Activated B cell treated with CpG ODN at 0.5 μM for 24 hours (primary cell): ENCODE measurements at regions not wholly inside any gene's neighbourhood (a gene's known extent, or its start where the extent isn't known, plus 50 kb on each side); places are given as distances from the start of the nearest gene placed in this dataset.

Experiments
- ATAC-seq: fragments of 200-7000 bp; cut with Tn5 transposase; one replicate; pipeline ENCODE4 v1.10.0; 2021; ENCODE audit warnings: low read depth, mild to moderate bottlenecking, moderate library complexity
- CTCF ChIA-PET: fragments of 350-600 bp; sonication (Branson Sonifier 250); formaldehyde crosslinking; loops from one replicate; lab custom pipeline; 2021; ENCODE audit warnings: antibody characterized with exemption; lab: Charles Lee
- POLR2A ChIA-PET: fragments of 350-600 bp; sonication (Branson Sonifier 250); formaldehyde crosslinking; loops from one replicate; lab custom pipeline; 2021; ENCODE audit warnings: antibody characterized with exemption; lab: Charles Lee
- DNase-seq: peaks from one replicate; pipeline ENCODE4 v3.0.0; 2022
- H3K27ac Mint-ChIP-seq: one replicate; pipeline ENCODE4 v1.8.0; 2020; ENCODE audit warnings: mixed read lengths
- H3K27me3 Mint-ChIP-seq: one replicate; pipeline ENCODE4 v1.8.0; 2021; ENCODE audit warnings: mixed read lengths
- H3K36me3 Mint-ChIP-seq: one replicate; pipeline ENCODE4 v1.8.0; 2021; ENCODE audit warnings: low read depth, mixed read lengths
- H3K4me1 Mint-ChIP-seq: one replicate; pipeline ENCODE4 v1.8.0; 2021; ENCODE audit warnings: mixed read lengths
- H3K4me3 Mint-ChIP-seq: one replicate; pipeline ENCODE4 v1.8.0; 2020; ENCODE audit warnings: mild to moderate bottlenecking, mixed read lengths
- H3K9me3 Mint-ChIP-seq: one replicate; pipeline ENCODE4 v1.8.0; 2020; ENCODE audit warnings: mixed read lengths
- CTCF ChIP-seq: fragments of 200-600 bp; IDR thresholded peaks from one replicate; pipeline ENCODE4 v1.8.0; 2022; ENCODE audit warnings: antibody characterized with exemption, mild to moderate bottlenecking
- intact Hi-C: fragments of 100-400 bp; cut with micrococcal nuclease; formaldehyde crosslinking; loops from one replicate; pipeline ENCODE4 v1.15.1; 2024

DNA sequence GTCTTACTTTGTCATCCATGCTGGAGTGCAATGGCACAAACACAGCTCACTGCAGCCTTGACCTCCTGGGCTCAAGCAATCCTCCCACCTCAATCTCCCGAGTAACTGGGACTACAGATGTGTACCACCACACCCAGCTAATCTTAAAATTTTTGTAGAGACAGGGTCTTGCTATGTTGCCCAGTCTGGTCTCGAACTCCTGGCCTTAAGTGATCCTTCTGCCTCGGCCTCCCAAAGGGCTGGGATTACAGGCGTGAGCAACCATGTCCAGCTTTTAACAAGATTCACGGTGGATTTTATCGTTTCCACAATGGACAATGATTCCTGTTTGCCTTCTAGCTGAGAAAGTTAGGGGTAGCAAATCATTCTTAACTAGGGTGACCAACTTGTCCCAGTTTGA, 165.9 kb downstream of the ZNF608 start:
- Mint-ChIP-seq H3K4me1 (peaks cover 44% of the 10 kb centered on the region), H3K4me3 (no peak overlapping the region), H3K36me3 (no peaks in the 10 kb centered on the region), H3K27me3 (no peaks in the 10 kb centered on the region), H3K9me3 (no peaks in the 10 kb centered on the region), H3K27ac (no peak overlapping the region)
- ChIA-PET POLR2A (interaction anchor here (0.6 to 1.1 kb wide), 3 partner anchors 19 to 502 kb away, joined by 3 to 4 read pairs (median 3); no protein-coding TSS in a partner anchor), CTCF (interaction anchor here (0.8 kb wide), 1 partner anchor 56 kb away, joined by 3 read pairs; no protein-coding TSS in a partner anchor)
- no peak for TF ChIP-seq CTCF
- DNase-seq: no peak
- intact Hi-C loops: no loop called here
- ATAC-seq: no peak

DNA sequence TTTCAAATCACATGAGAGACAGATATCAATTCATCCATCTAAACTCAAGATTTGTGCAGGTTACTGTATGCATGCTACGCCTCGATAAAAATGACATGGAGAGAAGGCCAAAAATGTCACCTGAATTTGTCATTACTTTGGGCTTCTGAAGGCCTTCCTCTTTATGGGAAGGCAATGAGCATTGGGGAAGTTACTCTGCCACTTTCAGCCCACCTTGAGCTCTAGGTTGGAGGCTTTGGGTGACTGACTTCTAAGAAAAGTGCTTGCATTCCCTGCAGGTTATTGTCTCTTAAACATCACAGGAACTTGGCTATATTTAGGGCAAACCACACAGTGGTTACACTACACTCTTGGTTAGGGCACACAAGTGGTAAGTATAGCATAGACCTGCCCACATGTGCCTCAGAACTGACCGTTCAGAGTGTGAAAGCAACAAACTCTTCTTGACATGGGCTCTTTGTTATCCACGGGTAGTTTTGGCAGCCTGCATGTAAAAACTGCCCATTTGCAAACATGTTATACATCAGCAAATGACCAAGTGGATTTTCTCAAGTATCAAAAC, 169.5 kb downstream of the ZNF608 start:
- Mint-ChIP-seq H3K9me3 (no peaks in the 10 kb centered on the region), H3K27me3 (no peaks in the 10 kb centered on the region), H3K4me3 (no peak overlapping the region), H3K27ac (no peak overlapping the region), H3K36me3 (no peaks in the 10 kb centered on the region), H3K4me1 (peaks cover 14% of the 10 kb centered on the region)
- no peak for DNase-seq
- ChIA-PET CTCF (no interaction called here), POLR2A (no interaction called here)
- ATAC-seq: no peak
- no peak for TF ChIP-seq CTCF
- intact Hi-C loops: no loop called here

DNA sequence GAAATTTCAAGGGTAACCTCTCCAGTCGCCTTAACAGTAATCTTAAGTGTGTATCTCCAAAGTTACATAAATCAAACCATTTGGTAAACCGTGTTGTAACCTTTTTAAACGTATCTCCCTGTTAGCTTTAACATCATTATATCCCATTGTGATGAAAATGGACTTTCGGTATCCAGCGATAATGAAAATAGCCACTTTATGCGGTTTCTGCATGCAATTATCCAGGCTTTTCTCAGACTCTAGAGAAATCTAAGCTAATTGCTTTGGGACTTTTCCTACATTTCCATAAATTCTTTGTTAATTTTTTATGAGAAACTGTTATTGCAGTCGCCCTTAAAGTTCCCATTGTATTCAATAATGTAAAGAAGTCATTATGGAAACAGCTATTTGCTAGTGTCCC, 170.7 kb downstream of the ZNF608 start:
- Mint-ChIP-seq H3K27me3 (no peaks in the 10 kb centered on the region), H3K4me1 (peaks cover 14% of the 10 kb centered on the region), H3K36me3 (no peaks in the 10 kb centered on the region), H3K9me3 (no peaks in the 10 kb centered on the region), H3K4me3 (no peak overlapping the region), H3K27ac (no peak overlapping the region)
- POLR2A ChIA-PET: no interaction called here
- ATAC-seq: no peak
- no peak for TF ChIP-seq CTCF
- DNase-seq: no peak
- intact Hi-C loops: no loop called here
- CTCF ChIA-PET: no interaction called here

DNA sequence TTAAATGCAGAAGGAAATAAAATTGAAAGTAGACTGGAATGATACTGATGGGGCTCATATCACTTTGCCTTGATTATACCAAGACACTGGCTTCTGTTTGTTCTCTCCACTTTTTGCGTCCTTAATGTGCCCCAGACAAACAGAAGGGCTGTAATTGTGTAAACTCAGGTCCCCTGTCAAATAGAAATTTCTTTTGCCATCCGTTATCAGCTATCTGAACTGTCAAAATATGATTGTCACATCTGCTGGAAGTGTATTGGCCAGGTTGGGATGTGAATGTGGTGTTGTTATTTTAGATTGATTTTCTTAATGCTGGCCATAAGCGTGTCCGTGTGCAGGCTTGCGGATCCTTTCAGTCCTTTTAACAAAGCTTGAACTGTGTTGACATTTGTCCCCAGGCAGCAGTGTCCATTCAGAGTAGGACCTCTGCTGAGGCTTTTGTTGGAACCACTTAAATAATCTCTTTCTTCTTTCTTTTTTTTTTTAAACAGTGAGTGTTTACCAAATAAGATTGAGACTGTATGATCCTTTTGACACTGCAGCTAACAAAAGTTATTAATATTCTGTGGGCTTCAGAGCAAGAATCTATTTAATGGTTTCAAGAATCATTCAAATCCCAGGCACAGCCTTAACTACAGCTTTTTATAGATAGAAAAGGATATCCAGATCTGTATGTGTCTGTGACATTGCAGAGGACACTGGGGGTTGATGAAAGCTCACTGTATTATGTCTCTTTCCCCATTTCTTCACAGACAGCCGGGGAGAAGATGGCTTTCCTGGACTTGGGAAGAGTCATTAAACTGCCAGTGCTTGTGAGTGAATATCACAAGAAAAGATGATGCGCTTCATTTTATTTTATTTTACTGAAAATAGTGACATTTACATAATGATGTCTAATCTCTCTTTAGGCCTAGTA, 171.7 kb downstream of the ZNF608 start:
- ChIA-PET CTCF (no interaction called here), POLR2A (interaction anchor here (1.1 kb wide), 1 partner anchor 9 kb away, joined by 3 read pairs; no protein-coding TSS in a partner anchor)
- Mint-ChIP-seq H3K36me3 (no peaks in the 10 kb centered on the region), H3K4me3 (no peak overlapping the region), H3K4me1 (peaks cover 19% of the 10 kb centered on the region), H3K9me3 (no peaks in the 10 kb centered on the region), H3K27ac (no peak overlapping the region), H3K27me3 (no peaks in the 10 kb centered on the region)
- TF ChIP-seq CTCF: no peak
- no peak for DNase-seq
- intact Hi-C loops: no loop called here
- ATAC-seq: no peak

DNA sequence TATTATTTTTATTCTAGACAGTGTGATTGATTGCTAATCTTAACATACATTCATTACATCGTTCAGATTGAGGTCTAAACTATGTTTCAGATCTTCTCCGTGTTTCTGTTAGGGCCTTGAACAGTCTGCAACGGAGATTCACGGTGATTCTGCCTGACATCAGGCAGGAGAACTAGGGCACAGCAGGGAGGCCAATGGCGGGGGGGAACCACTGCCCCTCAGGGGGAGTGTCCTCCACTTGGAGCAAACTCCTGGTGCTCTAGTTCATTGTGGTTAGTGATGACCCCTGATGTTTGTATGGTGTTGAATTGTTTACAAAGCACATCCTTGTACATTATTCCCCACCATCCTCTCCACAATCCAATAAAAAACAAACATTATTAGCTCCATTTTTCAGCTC, 173.5 kb downstream of the ZNF608 start:
- Mint-ChIP-seq H3K36me3 (no peaks in the 10 kb centered on the region), H3K27me3 (no peaks in the 10 kb centered on the region), H3K4me1 (peaks cover 19% of the 10 kb centered on the region), H3K9me3 (no peaks in the 10 kb centered on the region), H3K27ac (no peak overlapping the region), H3K4me3 (no peak overlapping the region)
- no peak for ATAC-seq
- POLR2A ChIA-PET: no interaction called here
- no peak for DNase-seq
- TF ChIP-seq CTCF: no peak
- intact Hi-C loops: loop anchor here (2.0 kb wide), 1 partner anchor 42 kb away; no protein-coding TSS in a partner anchor
- CTCF ChIA-PET: no interaction called here
